A549 (cell line): ENCODE measurements at regions not wholly inside any gene's neighbourhood (a gene's known extent, or its start where the extent isn't known, plus 50 kb on each side); places are given as distances from the start of the nearest gene placed in this dataset.

Experiments used
- ATAC-seq, 2 experiments: fragments of 200-7000 bp in 1 of 2; fragments of >200 bp in 1 of 2; cut with Nextera tagmentation in 1 of 2; cut with Tn5 transposase in 1 of 2; 3 replicates each; pipeline versions ENCODE4 v1.8.0 to v1.9.1; 2018 to 2020; ENCODE audit warnings: mild to moderate bottlenecking in 1 of 2, moderate library complexity in 1 of 2
- CTCF ChIA-PET: fragments of 300-600 bp; sonication (Branson Sonifier 250); formaldehyde crosslinking; extraction: SDS; loops from one replicate; lab custom pipeline; 2021; ENCODE audit warnings: antibody characterized with exemption, inconsistent platforms; lab: Yijun Ruan, JAX
- POLR2A ChIA-PET: fragments of 350-600 bp; formaldehyde crosslinking; extraction: SDS; loops from one replicate; lab custom pipeline; 2021; ENCODE audit warnings: antibody characterized with exemption, inconsistent platforms; lab: Yijun Ruan, JAX
- DNase-seq, 2 experiments: peaks; one replicate each; pipeline versions ENCODE4 v3.0.0 to v3.0.0-alpha.2; 2011 to 2016; ENCODE audit warnings: low read depth in 1 of 2, low spot score in 1 of 2
- FAIRE-seq: peaks from 2 replicates; lab custom pipeline; 2011; peaks lifted over from hg19 to GRCh38; lab: Jason Lieb, UNC
- H3K27ac ChIP-seq, 2 experiments: fragments of >200 bp; sonication (Bioruptor Twin); formaldehyde crosslinking; 3 replicates each; pipeline ENCODE4 v1.5.1; 2016 to 2017
- H3K4me1 ChIP-seq: fragments of >200 bp; sonication (Bioruptor Twin); formaldehyde crosslinking; 3 replicates; pipeline ENCODE4 v1.6.1; 2016
- H3K4me2 ChIP-seq: fragments of >200 bp; sonication (Bioruptor Twin); formaldehyde crosslinking; 3 replicates; pipeline ENCODE4 v1.6.1; 2016
- H3K4me3 ChIP-seq: fragments of >200 bp; sonication (Bioruptor Twin); formaldehyde crosslinking; 3 replicates; pipeline ENCODE4 v1.5.1; 2016
- H3K9me3 ChIP-seq: fragments of >200 bp; sonication (Bioruptor Twin); formaldehyde crosslinking; 3 replicates; pipeline ENCODE4 v1.6.1; 2016
- BHLHE40 ChIP-seq: IDR thresholded peaks from 2 replicates; pipeline ENCODE4 v1.6.1; 2012; ENCODE audit warnings: low read depth, low read length, inconsistent platforms
- CEBPB ChIP-seq, 2 experiments: fragments of >200 bp in 1 of 2; sonication (Bioruptor Twin) in 1 of 2; formaldehyde crosslinking in 1 of 2; IDR thresholded peaks; 2 replicates each; pipeline ENCODE4 v1.6.1; 2012 to 2016
- CHD2 ChIP-seq: fragments of 150-350 bp; IDR thresholded peaks from 2 replicates; pipeline ENCODE4 v1.6.1; 2014; ENCODE audit warnings: low read length; ENCODE audit not compliant: partially characterized antibody
- E2F6 ChIP-seq: IDR thresholded peaks from 2 replicates; pipeline ENCODE4 v1.6.1; 2012; ENCODE audit warnings: low read depth, borderline replicate concordance
- EHF ChIP-seq: fragments of 250-450 bp; sonication (Bioruptor Pico); IDR thresholded peaks from 2 replicates; pipeline ENCODE4 v1.5.0; 2020; ENCODE audit warnings: mild to moderate bottlenecking
- EP300 ChIP-seq, 2 experiments: fragments of >200 bp; sonication (Bioruptor Twin); formaldehyde crosslinking; IDR thresholded peaks; 2 replicates in 1 of 2; 3 replicates in 1 of 2; pipeline ENCODE4 v1.6.1; 2016 to 2017
- FOSB ChIP-seq: fragments of 250-450 bp; sonication (Bioruptor Pico); IDR thresholded peaks from 2 replicates; pipeline ENCODE4 v1.5.0; 2020; ENCODE audit warnings: mild to moderate bottlenecking, moderate library complexity
- FOXS1 ChIP-seq: fragments of 250-450 bp; sonication (Bioruptor Pico); IDR thresholded peaks from 2 replicates; pipeline ENCODE4 v1.5.0; 2020; ENCODE audit warnings: mild to moderate bottlenecking, moderate library complexity
- GATA3 ChIP-seq: IDR thresholded peaks from 2 replicates; pipeline ENCODE4 v1.6.1; 2012; ENCODE audit warnings: borderline replicate concordance
- HDAC2 ChIP-seq: fragments of 200-600 bp; sonication (generic); IDR thresholded peaks from 2 replicates; pipeline ENCODE4 v1.6.1; 2016
- HES2 ChIP-seq: fragments of >200 bp; sonication (Bioruptor Twin); formaldehyde crosslinking; IDR thresholded peaks from 2 replicates; pipeline ENCODE4 v1.6.1; 2016
- HEYL ChIP-seq: fragments of 250-450 bp; sonication (Bioruptor Pico); IDR thresholded peaks from 2 replicates; pipeline ENCODE4 v1.8.0; 2021; ENCODE audit warnings: mild to moderate bottlenecking, moderate library complexity
- HOXB13 ChIP-seq: fragments of 250-450 bp; sonication (Bioruptor Pico); IDR thresholded peaks from 2 replicates; pipeline ENCODE4 v1.5.0; 2020; ENCODE audit warnings: low read depth, mild to moderate bottlenecking, moderate library complexity
- JUNB ChIP-seq: fragments of >200 bp; sonication (Bioruptor Twin); formaldehyde crosslinking; IDR thresholded peaks from 2 replicates; pipeline ENCODE4 v1.6.1; 2016
- KDM1A ChIP-seq: fragments of 200-600 bp; sonication (generic); IDR thresholded peaks from 2 replicates; pipeline ENCODE4 v1.6.1; 2016; ENCODE audit warnings: low read depth, mild to moderate bottlenecking
- MAFK ChIP-seq: fragments of 450-650 bp; IDR thresholded peaks from 2 replicates; pipeline ENCODE4 v1.6.1; 2014; ENCODE audit not compliant: partially characterized antibody
- MAX ChIP-seq: IDR thresholded peaks from 2 replicates; pipeline ENCODE4 v1.6.1; 2012
- MYC ChIP-seq: IDR thresholded peaks from 2 replicates; pipeline ENCODE4 v1.6.1; 2012; ENCODE audit warnings: mild to moderate bottlenecking, inconsistent platforms, low read length, improper control_type of control experiment, borderline replicate concordance
- NPAS2 ChIP-seq: fragments of 250-450 bp; sonication (Bioruptor Pico); IDR thresholded peaks from 2 replicates; pipeline ENCODE4 v1.8.0; 2022; ENCODE audit warnings: mild to moderate bottlenecking, moderate library complexity, borderline replicate concordance
- NR3C1 ChIP-seq: fragments of >200 bp; sonication (Bioruptor Twin); formaldehyde crosslinking; IDR thresholded peaks from 3 replicates; pipeline ENCODE4 v1.6.1; 2017
- REST ChIP-seq: fragments of 200-600 bp; sonication (generic); IDR thresholded peaks from 2 replicates; pipeline ENCODE4 v1.6.1; 2016; ENCODE audit warnings: antibody characterized with exemption, mild to moderate bottlenecking, moderate library complexity
- SREBF2 ChIP-seq: fragments of 450-650 bp; IDR thresholded peaks from 2 replicates; pipeline ENCODE4 v1.6.1; 2014; ENCODE audit warnings: mild to moderate bottlenecking, moderate library complexity
- TFCP2L1 ChIP-seq: fragments of 250-450 bp; sonication (Bioruptor Pico); IDR thresholded peaks from 2 replicates; pipeline ENCODE4 v1.5.0; 2021; ENCODE audit warnings: mild to moderate bottlenecking
- ZC3H11A ChIP-seq: fragments of 450-650 bp; IDR thresholded peaks from 2 replicates; pipeline ENCODE4 v1.6.1; 2014; ENCODE audit warnings: antibody characterized with exemption, mild to moderate bottlenecking
- ZFP36 ChIP-seq: fragments of 450-650 bp; IDR thresholded peaks from 2 replicates; pipeline ENCODE4 v1.6.1; 2014; ENCODE audit warnings: borderline replicate concordance; ENCODE audit not compliant: partially characterized antibody
- ZNF302 ChIP-seq: fragments of 250-450 bp; sonication (Bioruptor Pico); IDR thresholded peaks from 2 replicates; pipeline ENCODE4 v1.9.0; 2021; ENCODE audit warnings: inconsistent platforms, mild to moderate bottlenecking, moderate library complexity
- ZSCAN20 ChIP-seq: fragments of 250-450 bp; sonication (Bioruptor Pico); IDR thresholded peaks from 2 replicates; pipeline ENCODE4 v1.8.0; 2022; ENCODE audit warnings: mild to moderate bottlenecking, moderate library complexity
- WGBS: methylation state at CpG from one replicate; pipeline ENCODE4 v1.1.6; 2017; ENCODE audit errors: missing lambda C conversion rate; 5-methylcytosine and 5-hydroxymethylcytosine counted together
- TF ChIP-seq, protein P1 (sequence below): IDR thresholded peaks from 2 replicates; pipeline ENCODE4 v1.6.1; 2012
- TF ChIP-seq, protein P2 (sequence below): fragments of 250-450 bp; sonication (Bioruptor Pico); IDR thresholded peaks from 2 replicates; pipeline ENCODE4 v1.5.0; 2020; ENCODE audit warnings: low read depth, mild to moderate bottlenecking, moderate library complexity

DNA sequence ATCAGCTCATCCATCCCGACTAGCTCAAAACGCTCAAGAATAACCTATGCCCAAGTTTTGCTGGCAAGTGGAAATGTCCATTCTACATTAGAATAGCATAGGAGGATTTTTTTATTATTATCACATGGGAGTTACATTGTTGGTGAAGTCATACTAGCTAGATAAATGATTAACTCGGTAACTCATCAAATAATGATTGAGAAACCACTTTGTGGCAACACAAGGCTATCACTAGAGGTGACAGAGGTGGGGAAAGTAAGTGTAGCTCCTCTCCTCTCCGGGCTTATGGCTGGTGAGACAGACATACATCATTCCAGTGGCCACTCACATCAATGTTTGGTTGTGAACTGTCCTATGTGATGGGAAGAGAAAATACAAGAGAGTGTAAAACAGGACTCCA is 161.6 kb downstream of the ZIC5 start:
- DNase-seq = peak in 1 of 2 experiments; percentile 4
- Histone ChIP-seq H3K4me1 (peaks cover 5% of the 10 kb centered on the region; the same call in 2 of the 3 replicates), H3K9me3 (no peaks in the 10 kb centered on the region), H3K4me3 (no peak overlapping the region)
- POLR2A ChIA-PET = no interaction called here
- ATAC-seq = peak in 1 of 2 experiments; percentile 30; a peak in 1 of 6 replicates
- TF ChIP-seq HEYL (CRISPR knock-in tag) = no peak
- TF ChIP-seq CHD2 = no peak
- TF ChIP-seq FOXS1 = no peak
- TF ChIP-seq, all 56 proteins: peak for 0
- Histone ChIP-seq H3K27ac (no peak overlapping the region), H3K4me2 (peak overlapping the region; percentile 28; the same call in 1 of the 3 replicates)
- 39% methylated on average over 4 of the region's 4 CpGs for WGBS
- CTCF ChIA-PET = no interaction called here
- no peak for FAIRE-seq

DNA sequence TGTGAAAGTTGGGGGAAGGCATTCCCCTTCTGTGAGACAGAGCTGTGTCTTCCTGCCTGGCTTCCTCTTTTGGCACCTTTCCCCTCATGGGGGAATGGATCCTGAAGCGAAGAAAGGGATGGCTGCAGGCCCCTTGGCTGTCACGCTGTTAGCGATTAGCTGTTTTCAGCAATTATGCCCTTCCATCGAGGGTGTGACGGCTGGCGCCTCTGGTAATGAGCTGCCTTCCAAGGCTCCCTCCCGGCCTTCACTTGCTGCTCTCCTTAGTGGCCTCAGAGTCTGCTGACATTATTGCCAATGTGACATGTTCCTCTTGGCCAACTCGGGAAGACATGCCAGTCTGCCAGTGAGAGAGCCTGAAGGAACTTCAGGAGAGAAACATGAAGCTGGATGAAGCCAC is 162.1 kb downstream of the ZIC5 start:
- CTCF ChIA-PET = no interaction called here
- POLR2A ChIA-PET = no interaction called here

DNA sequence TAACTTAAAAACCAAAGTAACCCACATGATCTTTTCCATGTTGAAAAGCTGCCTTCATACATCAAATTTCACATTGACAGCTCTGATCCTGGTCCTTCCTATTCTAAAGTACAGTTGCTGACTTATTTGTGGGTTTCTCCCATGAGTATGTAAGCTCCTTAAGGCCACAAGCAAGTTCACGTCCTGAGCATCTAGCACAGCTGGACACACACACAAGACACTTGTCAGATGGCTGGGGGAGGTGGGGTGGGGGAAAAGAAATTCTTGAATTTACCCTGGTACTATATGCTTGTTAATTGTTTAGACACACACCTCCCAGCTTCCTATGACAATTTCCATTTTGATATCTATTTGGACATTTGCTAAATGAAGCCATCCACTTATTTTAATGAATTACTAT is 162.8 kb downstream of the ZIC5 start:
- no peak overlapping the region for H3K4me2 ChIP-seq
- ATAC-seq = no peak
- H3K27ac ChIP-seq = no peak overlapping the region
- no peak for DNase-seq
- peaks cover 5% of the 10 kb centered on the region; the same call in 2 of the 3 replicates for H3K4me1 ChIP-seq
- H3K4me3 ChIP-seq = no peak overlapping the region
- 50% methylated on average over 1 of the region's 1 CpG for WGBS
- CTCF ChIA-PET = interaction anchor here (0.6 kb wide), 1 partner anchor 191 kb away, joined by 3 read pairs; no protein-coding TSS in a partner anchor
- POLR2A ChIA-PET = no interaction called here
- TF ChIP-seq MAX = no peak
- TF ChIP-seq, protein P1, sequence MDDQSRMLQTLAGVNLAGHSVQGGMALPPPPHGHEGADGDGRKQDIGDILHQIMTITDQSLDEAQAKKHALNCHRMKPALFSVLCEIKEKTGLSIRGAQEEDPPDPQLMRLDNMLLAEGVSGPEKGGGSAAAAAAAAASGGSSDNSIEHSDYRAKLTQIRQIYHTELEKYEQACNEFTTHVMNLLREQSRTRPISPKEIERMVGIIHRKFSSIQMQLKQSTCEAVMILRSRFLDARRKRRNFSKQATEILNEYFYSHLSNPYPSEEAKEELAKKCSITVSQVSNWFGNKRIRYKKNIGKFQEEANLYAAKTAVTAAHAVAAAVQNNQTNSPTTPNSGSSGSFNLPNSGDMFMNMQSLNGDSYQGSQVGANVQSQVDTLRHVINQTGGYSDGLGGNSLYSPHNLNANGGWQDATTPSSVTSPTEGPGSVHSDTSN = no peak
- no peak for TF ChIP-seq CHD2
- no peak for TF ChIP-seq REST
- no peak for TF ChIP-seq E2F6
- no peak for TF ChIP-seq EP300 (IDR thresholded peaks at IDR 0.05)
- TF ChIP-seq NR3C1 = no peak
- no peak for TF ChIP-seq NPAS2
- no peak for TF ChIP-seq KDM1A
- TF ChIP-seq, protein P2, sequence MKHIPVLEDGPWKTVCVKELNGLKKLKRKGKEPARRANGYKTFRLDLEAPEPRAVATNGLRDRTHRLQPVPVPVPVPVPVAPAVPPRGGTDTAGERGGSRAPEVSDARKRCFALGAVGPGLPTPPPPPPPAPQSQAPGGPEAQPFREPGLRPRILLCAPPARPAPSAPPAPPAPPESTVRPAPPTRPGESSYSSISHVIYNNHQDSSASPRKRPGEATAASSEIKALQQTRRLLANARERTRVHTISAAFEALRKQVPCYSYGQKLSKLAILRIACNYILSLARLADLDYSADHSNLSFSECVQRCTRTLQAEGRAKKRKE (CRISPR knock-in tag) = no peak
- TF ChIP-seq BHLHE40 = no peak
- TF ChIP-seq JUNB = no peak
- no peak for TF ChIP-seq ZFP36
- TF ChIP-seq MAFK = no peak
- no peak for TF ChIP-seq TFCP2L1 (CRISPR knock-in tag)
- H3K9me3 ChIP-seq = no peaks in the 10 kb centered on the region
- no peak for FAIRE-seq

More for the DNA sequence above, 162.1 kb downstream of the ZIC5 start:
- Histone ChIP-seq H3K4me3 (no peak overlapping the region), H3K27ac (no peak overlapping the region), H3K9me3 (no peaks in the 10 kb centered on the region), H3K4me1 (peaks cover 5% of the 10 kb centered on the region; the same call in 2 of the 3 replicates), H3K4me2 (peak overlapping the region; percentile 28; the same call in 1 of the 3 replicates)
- FAIRE-seq (no peak), ATAC-seq (no peak), DNase-seq (no peak)
- TF ChIP-seq EHF (CRISPR knock-in tag) (no peak), ZNF302 (CRISPR knock-in tag) (no peak), HES2 (no peak), MYC (no peak), HOXB13 (CRISPR knock-in tag) (no peak), FOSB (no peak), CEBPB (IDR thresholded peaks at IDR 0.05) (no peak), SREBF2 (no peak), EP300 (IDR thresholded peaks at IDR 0.05) (no peak), ZC3H11A (no peak), HDAC2 (no peak), ZSCAN20 (CRISPR knock-in tag) (no peak), GATA3 (no peak)
- TF ChIP-seq, protein P1 = no peak
- WGBS = 76% methylated on average over 6 of the region's 8 CpGs
